Small intestine (tissue), 7 donors: ENCODE measurements at regions not wholly inside any gene's neighbourhood (a gene's known extent, or its start where the extent isn't known, plus 50 kb on each side); places are given as distances from the start of the nearest gene placed in this dataset.

ENCODE experiments used
- DNase-seq, 2 donors: peaks; one replicate each; pipeline versions ENCODE4 v3.0.0 to v3.0.0-alpha.2; 2013
- FAIRE-seq: peaks from 2 replicates; lab custom pipeline; 2012; peaks lifted over from hg19 to GRCh38; lab: Jason Lieb, UNC
- H3K27ac ChIP-seq, 3 donors: one replicate each; pipeline ENCODE4 v1.5.1; 2013; ENCODE audit warnings: low read length in 2 of 3, mild to moderate bottlenecking in 2 of 3, control low read depth in 1 of 3, inconsistent platforms in 1 of 3, low read depth in 1 of 3, moderate library complexity in 1 of 3
- H3K27me3 ChIP-seq, 3 donors: one replicate each; pipeline ENCODE4 v1.6.1; 2013; ENCODE audit warnings: low read length in 3 of 3, inconsistent platforms in 1 of 3; ENCODE audit not compliant: control insufficient read depth in 3 of 3, insufficient read depth in 3 of 3
- H3K36me3 ChIP-seq, 3 donors: one replicate each; pipeline ENCODE4 v1.6.1; 2013; ENCODE audit warnings: low read length in 3 of 3, inconsistent platforms in 1 of 3, low read depth in 1 of 3, mild to moderate bottlenecking in 1 of 3, moderate library complexity in 1 of 3; ENCODE audit not compliant: control insufficient read depth in 3 of 3, insufficient read depth in 2 of 3
- H3K4me1 ChIP-seq, 3 donors: one replicate each; pipeline ENCODE4 v1.6.1; 2013; ENCODE audit warnings: low read length in 2 of 3, inconsistent platforms in 1 of 3, low read depth in 1 of 3, mild to moderate bottlenecking in 1 of 3, moderate library complexity in 1 of 3; ENCODE audit not compliant: control insufficient read depth in 3 of 3, insufficient read depth in 2 of 3
- H3K4me3 ChIP-seq, 3 donors: one replicate each; pipeline ENCODE4 v1.5.1; 2013; ENCODE audit warnings: low read length in 3 of 3, control low read depth in 1 of 3, inconsistent platforms in 1 of 3, low read depth in 1 of 3, mild to moderate bottlenecking in 1 of 3, moderate library complexity in 1 of 3
- H3K9me3 ChIP-seq, 2 donors: one replicate each; pipeline ENCODE4 v1.6.1; 2013; ENCODE audit warnings: low read depth in 1 of 2, low read length in 1 of 2; ENCODE audit not compliant: control insufficient read depth in 2 of 2, insufficient read depth in 1 of 2
- WGBS, 3 donors: extraction: QIAGEN DNeasy Blood & Tissue Kit; methylation state at CpG; one replicate each; pipeline ENCODE4 v1.1.7; 2013; 5-methylcytosine and 5-hydroxymethylcytosine counted together
- donor health status: healthy with polysubstance abuse.
- donor health status: control.
- donor health status: control.
- donor health status: Bipolar disorder and iron deficiency.
- donor health status: healthy.

DNA sequence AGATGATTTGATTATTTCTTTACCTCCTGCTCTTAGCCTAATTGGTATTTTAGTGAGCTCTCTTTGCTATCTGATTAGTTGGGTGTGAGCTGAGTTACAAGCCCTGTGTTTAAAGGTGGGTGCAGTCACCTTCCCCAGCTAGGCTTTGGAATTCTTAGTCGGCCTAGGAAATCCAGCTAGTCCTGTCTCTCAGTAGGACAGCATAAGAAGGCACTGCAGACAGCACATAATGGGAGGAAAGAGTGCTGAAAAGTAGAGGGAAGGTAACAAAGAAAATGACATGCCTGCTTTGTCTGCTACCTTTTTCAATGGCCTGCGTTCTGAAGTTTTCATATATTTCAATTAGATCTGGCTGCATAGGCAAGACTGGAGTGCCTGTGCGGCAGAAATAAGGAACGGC lies 1794.0 kb upstream of the CELF4 start:
- no peak overlapping the region for H3K4me3 ChIP-seq
- DNase-seq (no peak), FAIRE-seq (no peak)
- no peaks in the 10 kb centered on the region for H3K36me3 ChIP-seq
- no peak overlapping the region for H3K27ac ChIP-seq
- H3K9me3 ChIP-seq: no peaks in the 10 kb centered on the region
- no peaks in the 10 kb centered on the region for H3K4me1 ChIP-seq
- 91 to 93% (median 92%) methylated on average over 4 of the region's 4 CpGs for WGBS, 3 donors
- H3K27me3 ChIP-seq: no peaks in the 10 kb centered on the region

- no peak for FAIRE-seq
- no peak overlapping the region for H3K4me3 ChIP-seq
- no peak overlapping the region for H3K27ac ChIP-seq
- no peaks in the 10 kb centered on the region for H3K36me3 ChIP-seq
- WGBS, 3 donors: 79 to 89% (median 81%) methylated on average over 2 of the region's 2 CpGs
- no peaks in the 10 kb centered on the region for H3K9me3 ChIP-seq
- H3K27me3 ChIP-seq: no peaks in the 10 kb centered on the region
- DNase-seq: no peak
- peaks cover 0 to under 1% (median 0%) of the 10 kb centered on the region in 3 donors for H3K4me1 ChIP-seq
Measured at GRCh38 chr18:39350945-39351344, 1785.3 kb upstream of the CELF4 start.

DNA sequence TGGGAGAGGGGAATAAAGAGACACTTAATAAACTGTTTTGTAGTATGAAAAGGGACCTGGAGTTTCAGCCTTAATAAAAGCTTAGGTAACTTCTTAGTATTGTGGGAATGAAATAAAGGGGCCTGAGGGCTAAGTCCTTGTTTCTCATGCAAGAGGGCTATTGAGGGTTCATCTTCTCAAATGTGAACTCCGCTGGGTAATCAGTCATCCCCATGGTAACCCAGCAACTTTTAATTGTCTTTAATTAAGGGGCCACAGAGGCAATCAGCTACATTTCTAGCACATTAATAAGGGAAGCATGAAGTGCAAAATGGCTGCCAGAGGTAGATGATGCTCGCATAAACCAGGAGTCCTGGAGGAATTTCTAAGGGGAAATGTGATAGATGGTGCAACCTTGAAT lies 1784.2 kb upstream of the CELF4 start:
- no peak for FAIRE-seq
- no peaks in the 10 kb centered on the region for H3K9me3 ChIP-seq
- 92 to 95% (median 92%) methylated on average over 2 of the region's 2 CpGs for WGBS, 3 donors

DNA sequence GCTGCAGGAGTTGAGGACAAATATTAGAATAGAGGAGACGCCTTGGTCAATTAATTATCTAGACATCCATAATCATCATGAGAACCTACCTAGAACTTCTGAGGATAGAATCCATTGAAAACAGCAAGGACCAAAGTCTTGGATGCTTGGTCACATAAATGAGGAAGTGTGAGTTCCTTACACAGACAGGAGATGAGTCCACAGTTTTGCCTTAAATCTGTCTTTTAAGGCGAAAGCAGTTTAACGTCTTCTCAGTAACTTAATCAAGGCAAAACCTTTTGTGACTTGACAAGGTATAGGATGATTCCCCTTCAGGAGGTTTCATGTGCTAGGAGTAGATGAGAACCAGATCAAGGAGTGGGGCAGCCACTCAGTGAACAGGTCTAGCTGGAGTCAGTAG lies 1783.2 kb upstream of the CELF4 start:
- H3K27me3 ChIP-seq: no peaks in the 10 kb centered on the region
- no peak overlapping the region for H3K4me3 ChIP-seq
- H3K4me1 ChIP-seq: peaks cover 0 to 10% (median 0%) of the 10 kb centered on the region in 3 donors
- FAIRE-seq (no peak), DNase-seq (no peak)
- H3K36me3 ChIP-seq: no peaks in the 10 kb centered on the region
- no peak overlapping the region for H3K27ac ChIP-seq
- H3K9me3 ChIP-seq: no peaks in the 10 kb centered on the region
- 88 to 94% (median 89%) methylated on average over 3 of the region's 3 CpGs for WGBS, 3 donors

More for the DNA sequence above, 1784.2 kb upstream of the CELF4 start:
- no peak overlapping the region for H3K27ac ChIP-seq
- peaks cover 0 to 10% (median 0%) of the 10 kb centered on the region in 3 donors for H3K4me1 ChIP-seq
- no peak for DNase-seq
- no peak overlapping the region for H3K4me3 ChIP-seq
- no peaks in the 10 kb centered on the region for H3K36me3 ChIP-seq
- no peaks in the 10 kb centered on the region for H3K27me3 ChIP-seq

DNA sequence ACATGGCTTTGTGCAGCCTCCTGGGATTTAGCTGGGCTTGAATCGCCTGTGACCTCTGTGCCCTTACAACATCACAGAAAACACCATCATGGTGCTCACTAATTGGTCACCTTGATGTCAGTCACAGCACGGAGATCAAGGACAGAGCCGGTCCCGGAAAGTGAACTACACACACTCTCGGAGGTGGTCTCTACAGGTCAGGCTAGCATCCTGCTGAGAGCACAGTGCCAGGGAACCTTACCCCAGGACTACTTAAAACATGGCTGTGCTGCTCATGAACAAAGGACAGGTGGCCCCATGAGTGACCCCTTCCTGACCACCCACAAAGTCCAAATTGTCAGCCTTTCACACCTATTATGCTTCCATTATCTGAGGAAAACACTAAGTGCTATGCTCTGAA lies 1782.1 kb upstream of the CELF4 start:
- no peaks in the 10 kb centered on the region for H3K36me3 ChIP-seq
- FAIRE-seq: no peak
- 75 to 91% (median 82%) methylated on average over 5 of the region's 5 CpGs for WGBS, 3 donors
- H3K4me1 ChIP-seq: peaks cover 0 to 10% (median 0%) of the 10 kb centered on the region in 3 donors
- DNase-seq: no peak
- no peak overlapping the region for H3K27ac ChIP-seq
- H3K27me3 ChIP-seq: no peaks in the 10 kb centered on the region
- H3K4me3 ChIP-seq: no peak overlapping the region
- H3K9me3 ChIP-seq: no peaks in the 10 kb centered on the region

- no peaks in the 10 kb centered on the region for H3K9me3 ChIP-seq
- peaks cover 0 to 10% (median 0%) of the 10 kb centered on the region in 3 donors for H3K4me1 ChIP-seq
- no peaks in the 10 kb centered on the region for H3K27me3 ChIP-seq
- 81 to 91% (median 84%) methylated on average over 1 of the region's 1 CpG for WGBS, 3 donors
- DNase-seq (no peak), FAIRE-seq (no peak)
- no peak overlapping the region for H3K4me3 ChIP-seq
- no peaks in the 10 kb centered on the region for H3K36me3 ChIP-seq
- no peak overlapping the region for H3K27ac ChIP-seq
Measured at GRCh38 chr18:39346916-39347315, 1781.3 kb upstream of the CELF4 start.

- WGBS, 3 donors: 54 to 79% (median 60%) methylated on average over 2 of the region's 2 CpGs
- no peaks in the 10 kb centered on the region for H3K36me3 ChIP-seq
- FAIRE-seq (no peak), DNase-seq (peak in 1 of 2 donors; percentile 13)
- H3K4me1 ChIP-seq: peaks cover 0 to 10% (median 0%) of the 10 kb centered on the region in 3 donors
- H3K27me3 ChIP-seq: no peaks in the 10 kb centered on the region
- H3K27ac ChIP-seq: no peak overlapping the region
- H3K4me3 ChIP-seq: no peak overlapping the region
- no peaks in the 10 kb centered on the region for H3K9me3 ChIP-seq
Measured at GRCh38 chr18:39345321-39345720, 1779.7 kb upstream of the CELF4 start.

DNA sequence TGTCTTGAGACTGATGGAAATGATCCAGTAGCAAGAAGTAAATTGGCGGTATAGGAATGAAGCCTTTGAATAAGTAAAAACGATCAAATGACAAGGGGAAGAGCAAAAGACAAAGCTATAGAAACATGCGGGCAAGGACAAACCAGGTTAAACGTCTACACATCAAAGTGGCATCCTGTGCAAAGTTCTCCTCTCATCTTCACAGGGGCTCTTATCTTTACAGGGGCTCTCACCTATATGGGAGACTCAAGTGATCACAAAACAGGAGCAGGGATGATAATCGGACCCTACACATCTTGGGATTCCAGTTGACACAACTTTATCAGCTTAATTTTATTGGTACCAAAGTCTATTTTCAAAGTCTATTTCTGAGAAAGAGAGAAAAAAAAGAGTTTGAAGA lies 1778.9 kb upstream of the CELF4 start:
- Histone ChIP-seq H3K27me3 (no peaks in the 10 kb centered on the region), H3K4me3 (no peak overlapping the region), H3K27ac (no peak overlapping the region), H3K36me3 (no peaks in the 10 kb centered on the region), H3K9me3 (no peaks in the 10 kb centered on the region), H3K4me1 (peaks cover 0 to 14% (median 0%) of the 10 kb centered on the region in 3 donors)
- 27 to 60% (median 60%) methylated on average over 5 of the region's 5 CpGs for WGBS, 3 donors
- FAIRE-seq (no peak), DNase-seq (peak in 1 of 2 donors; percentile 66)

- H3K9me3 ChIP-seq: no peaks in the 10 kb centered on the region
- no peaks in the 10 kb centered on the region for H3K36me3 ChIP-seq
- no peak overlapping the region for H3K27ac ChIP-seq
- FAIRE-seq (no peak), DNase-seq (no peak)
- H3K27me3 ChIP-seq: no peaks in the 10 kb centered on the region
- 89 to 90% (median 90%) methylated on average over 2 of the region's 2 CpGs for WGBS, 3 donors
- peaks cover 0 to 14% (median 0%) of the 10 kb centered on the region in 3 donors for H3K4me1 ChIP-seq
- H3K4me3 ChIP-seq: no peak overlapping the region
Measured at GRCh38 chr18:39341129-39341528, 1775.5 kb upstream of the CELF4 start.
